Activated T-cell treated with anti-CD3 and anti-CD28 coated beads, Interleukin-2, amount 50 U/mL, for 24 hours (primary cell): ENCODE measurements at regions not wholly inside any gene's neighbourhood (a gene's known extent, or its start where the extent isn't known, plus 50 kb on each side); places are given as distances from the start of the nearest gene placed in this dataset.

Source experiments
- DNase-seq: peaks from one replicate; pipeline ENCODE4 v3.0.0-alpha.2; 2020
- H3K27ac Mint-ChIP-seq: 2 replicates; pipeline ENCODE4 v1.8.0; 2020; ENCODE audit warnings: mild to moderate bottlenecking, mixed read lengths
- H3K27me3 Mint-ChIP-seq: 2 replicates; pipeline ENCODE4 v1.8.0; 2020; ENCODE audit warnings: mixed read lengths
- H3K36me3 Mint-ChIP-seq: 2 replicates; pipeline ENCODE4 v1.8.0; 2020; ENCODE audit warnings: low read depth, mixed read lengths
- H3K4me1 Mint-ChIP-seq: 2 replicates; pipeline ENCODE4 v1.8.0; 2020; ENCODE audit warnings: low read depth, mixed read lengths
- H3K4me3 Mint-ChIP-seq: 2 replicates; pipeline ENCODE4 v1.8.0; 2020; ENCODE audit warnings: mild to moderate bottlenecking, moderate library complexity, mixed read lengths
- H3K9me3 Mint-ChIP-seq: 2 replicates; pipeline ENCODE4 v1.8.0; 2020; ENCODE audit warnings: mixed read lengths

- DNase-seq: no peak
- no peak overlapping the region for H3K4me3 Mint-ChIP-seq
- H3K27me3 Mint-ChIP-seq: no peaks in the 10 kb centered on the region
- no peaks in the 10 kb centered on the region for H3K9me3 Mint-ChIP-seq
- peaks cover 4% of the 10 kb centered on the region for H3K4me1 Mint-ChIP-seq
- no peak overlapping the region for H3K27ac Mint-ChIP-seq
- no peaks in the 10 kb centered on the region for H3K36me3 Mint-ChIP-seq
Observed at GRCh38 chr16:72542102-72542501, 370.1 kb upstream of the PMFBP1 start.

- H3K36me3 Mint-ChIP-seq: no peaks in the 10 kb centered on the region
- H3K27me3 Mint-ChIP-seq: no peaks in the 10 kb centered on the region
- no peak for DNase-seq
- H3K9me3 Mint-ChIP-seq: no peaks in the 10 kb centered on the region
- H3K4me3 Mint-ChIP-seq: no peak overlapping the region
- H3K27ac Mint-ChIP-seq: no peak overlapping the region
- peaks cover 4% of the 10 kb centered on the region for H3K4me1 Mint-ChIP-seq
Observed at GRCh38 chr16:72537664-72538063, 365.7 kb upstream of the PMFBP1 start.

GRCh38 chr16:72536723-72537435 is 364.9 kb upstream of the PMFBP1 start:
- Mint-ChIP-seq H3K36me3 (no peaks in the 10 kb centered on the region), H3K4me3 (no peak overlapping the region), H3K9me3 (no peaks in the 10 kb centered on the region), H3K4me1 (peaks cover 4% of the 10 kb centered on the region), H3K27me3 (no peaks in the 10 kb centered on the region), H3K27ac (no peak overlapping the region)
- DNase-seq: no peak

- no peaks in the 10 kb centered on the region for H3K36me3 Mint-ChIP-seq
- H3K4me3 Mint-ChIP-seq: no peak overlapping the region
- H3K27me3 Mint-ChIP-seq: no peaks in the 10 kb centered on the region
- H3K9me3 Mint-ChIP-seq: peaks cover 3% of the 10 kb centered on the region
- peaks cover 4% of the 10 kb centered on the region for H3K4me1 Mint-ChIP-seq
- no peak for DNase-seq
- H3K27ac Mint-ChIP-seq: no peak overlapping the region
Observed at GRCh38 chr16:72532906-72533410, 361.0 kb upstream of the PMFBP1 start.

GRCh38 chr16:72530434-72530833 is 358.5 kb upstream of the PMFBP1 start:
- no peaks in the 10 kb centered on the region for H3K36me3 Mint-ChIP-seq
- no peaks in the 10 kb centered on the region for H3K4me1 Mint-ChIP-seq
- DNase-seq: no peak
- no peak overlapping the region for H3K4me3 Mint-ChIP-seq
- H3K27me3 Mint-ChIP-seq: no peaks in the 10 kb centered on the region
- peaks cover 3% of the 10 kb centered on the region for H3K9me3 Mint-ChIP-seq
- no peak overlapping the region for H3K27ac Mint-ChIP-seq

- H3K4me1 Mint-ChIP-seq: no peaks in the 10 kb centered on the region
- peaks cover 24% of the 10 kb centered on the region for H3K9me3 Mint-ChIP-seq
- no peaks in the 10 kb centered on the region for H3K27me3 Mint-ChIP-seq
- no peak for DNase-seq
- peaks cover 7% of the 10 kb centered on the region for H3K36me3 Mint-ChIP-seq
- no peak overlapping the region for H3K4me3 Mint-ChIP-seq
- H3K27ac Mint-ChIP-seq: no peak overlapping the region
Observed at GRCh38 chr16:72523087-72523486, 351.1 kb upstream of the PMFBP1 start.

GRCh38 chr16:72517154-72517553 is 345.2 kb upstream of the PMFBP1 start:
- Mint-ChIP-seq H3K36me3 (no peaks in the 10 kb centered on the region), H3K4me1 (no peaks in the 10 kb centered on the region), H3K9me3 (peaks cover 8% of the 10 kb centered on the region), H3K4me3 (no peak overlapping the region), H3K27me3 (no peaks in the 10 kb centered on the region), H3K27ac (no peak overlapping the region)
- DNase-seq: no peak

GRCh38 chr16:72511171-72511570 is 339.2 kb upstream of the PMFBP1 start:
- H3K9me3 Mint-ChIP-seq: no peaks in the 10 kb centered on the region
- no peaks in the 10 kb centered on the region for H3K4me1 Mint-ChIP-seq
- DNase-seq: no peak
- no peak overlapping the region for H3K4me3 Mint-ChIP-seq
- no peak overlapping the region for H3K27ac Mint-ChIP-seq
- no peaks in the 10 kb centered on the region for H3K27me3 Mint-ChIP-seq
- no peaks in the 10 kb centered on the region for H3K36me3 Mint-ChIP-seq

- H3K27me3 Mint-ChIP-seq: no peaks in the 10 kb centered on the region
- no peaks in the 10 kb centered on the region for H3K4me1 Mint-ChIP-seq
- no peak overlapping the region for H3K4me3 Mint-ChIP-seq
- H3K27ac Mint-ChIP-seq: no peak overlapping the region
- H3K9me3 Mint-ChIP-seq: no peaks in the 10 kb centered on the region
- no peaks in the 10 kb centered on the region for H3K36me3 Mint-ChIP-seq
- DNase-seq: no peak
Observed at GRCh38 chr16:72508191-72508590, 336.2 kb upstream of the PMFBP1 start.

GRCh38 chr16:72502594-72503005 is 330.6 kb upstream of the PMFBP1 start:
- Mint-ChIP-seq H3K4me3 (no peak overlapping the region), H3K4me1 (peaks cover 5% of the 10 kb centered on the region), H3K36me3 (no peaks in the 10 kb centered on the region), H3K27me3 (no peaks in the 10 kb centered on the region), H3K27ac (no peak overlapping the region), H3K9me3 (no peaks in the 10 kb centered on the region)
- no peak for DNase-seq

GRCh38 chr16:72501739-72502593 is 330.0 kb upstream of the PMFBP1 start:
- Mint-ChIP-seq H3K4me1 (peaks cover 5% of the 10 kb centered on the region), H3K9me3 (no peaks in the 10 kb centered on the region), H3K36me3 (no peaks in the 10 kb centered on the region), H3K27ac (no peak overlapping the region), H3K27me3 (no peaks in the 10 kb centered on the region), H3K4me3 (no peak overlapping the region)
- DNase-seq: peak; percentile 50

- Mint-ChIP-seq H3K4me1 (peaks cover 5% of the 10 kb centered on the region), H3K27me3 (no peaks in the 10 kb centered on the region), H3K4me3 (no peak overlapping the region), H3K36me3 (no peaks in the 10 kb centered on the region), H3K27ac (no peak overlapping the region), H3K9me3 (no peaks in the 10 kb centered on the region)
- no peak for DNase-seq
Observed at GRCh38 chr16:72500545-72500944, 328.6 kb upstream of the PMFBP1 start.

GRCh38 chr16:72493716-72494415 is 321.9 kb upstream of the PMFBP1 start:
- H3K27ac Mint-ChIP-seq: no peak overlapping the region
- H3K36me3 Mint-ChIP-seq: no peaks in the 10 kb centered on the region
- DNase-seq: no peak
- H3K9me3 Mint-ChIP-seq: no peaks in the 10 kb centered on the region
- no peaks in the 10 kb centered on the region for H3K27me3 Mint-ChIP-seq
- no peak overlapping the region for H3K4me3 Mint-ChIP-seq
- no peaks in the 10 kb centered on the region for H3K4me1 Mint-ChIP-seq

- Mint-ChIP-seq H3K36me3 (no peaks in the 10 kb centered on the region), H3K4me3 (no peak overlapping the region), H3K9me3 (peaks cover 6% of the 10 kb centered on the region), H3K4me1 (peaks cover 15% of the 10 kb centered on the region), H3K27me3 (no peaks in the 10 kb centered on the region), H3K27ac (no peak overlapping the region)
- no peak for DNase-seq
Observed at GRCh38 chr16:72487283-72487682, 315.3 kb upstream of the PMFBP1 start.
